Midbrain (tissue), 1 donor: ENCODE measurements at regions not wholly inside any gene's neighbourhood (a gene's known extent, or its start where the extent isn't known, plus 50 kb on each side); places are given as distances from the start of the nearest gene placed in this dataset.
"Not testable (repeated sequence)": the region's sequence is repeated elsewhere in the genome, so short reads cannot be mapped to it uniquely, and the experiment has no call there.

Experiments used
- DNase-seq: peaks from one replicate; lab custom pipeline; 2025; lab: John Stamatoyannopoulos, UW

- no peak for DNase-seq
Measured at GRCh38 chr17:53633856-53634255, 188.9 kb upstream of the KIF2B start.

- DNase-seq: no peak
Measured at GRCh38 chr17:53631486-53631885, 191.2 kb upstream of the KIF2B start.

GRCh38 chr17:53630638-53631037, 192.1 kb upstream of the KIF2B start:
- no peak for DNase-seq

GRCh38 chr17:53630115-53630514, 192.6 kb upstream of the KIF2B start:
- DNase-seq: no peak

- DNase-seq: no peak
Measured at GRCh38 chr17:53629188-53629587, 193.5 kb upstream of the KIF2B start.

GRCh38 chr17:53628011-53628410, 194.7 kb upstream of the KIF2B start:
- no peak for DNase-seq

- no peak for DNase-seq
Measured at GRCh38 chr17:53627511-53627910, 195.2 kb upstream of the KIF2B start.

GRCh38 chr17:53626286-53626685, 196.4 kb upstream of the KIF2B start:
- no peak for DNase-seq

GRCh38 chr17:53619025-53619424, 203.7 kb upstream of the KIF2B start:
- DNase-seq: no peak

GRCh38 chr17:53608208-53608607, 214.5 kb upstream of the KIF2B start:
- DNase-seq: not testable (repeated sequence)

GRCh38 chr17:53607475-53607874, 215.3 kb upstream of the KIF2B start:
- no peak for DNase-seq

- no peak for DNase-seq
Measured at GRCh38 chr17:53588317-53588716, 234.4 kb upstream of the KIF2B start.

- no peak for DNase-seq
Measured at GRCh38 chr17:53574038-53574437, 248.7 kb upstream of the KIF2B start.

- DNase-seq: no peak
Measured at GRCh38 chr17:53571342-53571741, 251.4 kb upstream of the KIF2B start.

GRCh38 chr17:53570731-53571130, 252.0 kb upstream of the KIF2B start:
- DNase-seq: no peak

- no peak for DNase-seq
Measured at GRCh38 chr17:53560953-53561352, 261.8 kb upstream of the KIF2B start.

GRCh38 chr17:53548252-53548651, 274.5 kb upstream of the KIF2B start:
- no peak for DNase-seq

- no peak for DNase-seq
Measured at GRCh38 chr17:53543472-53543871, 279.3 kb upstream of the KIF2B start.

GRCh38 chr17:53538129-53538617, 284.6 kb upstream of the KIF2B start:
- DNase-seq: no peak

- DNase-seq: no peak
Measured at GRCh38 chr17:53527473-53527872, 295.3 kb upstream of the KIF2B start.

GRCh38 chr17:53525590-53525989, 297.1 kb upstream of the KIF2B start:
- no peak for DNase-seq

GRCh38 chr17:53516636-53517035, 306.1 kb upstream of the KIF2B start:
- no peak for DNase-seq

- no peak for DNase-seq
Measured at GRCh38 chr17:53499277-53499676, 323.4 kb upstream of the KIF2B start.

GRCh38 chr17:53496356-53496755, 326.4 kb upstream of the KIF2B start:
- DNase-seq: no peak

GRCh38 chr17:53492532-53492931, 330.2 kb upstream of the KIF2B start:
- no peak for DNase-seq
